Liver (tissue), 3 donors: ENCODE measurements at regions not wholly inside any gene's neighbourhood (a gene's known extent, or its start where the extent isn't known, plus 50 kb on each side); places are given as distances from the start of the nearest gene placed in this dataset.

ENCODE experiments used
- ATF3 ChIP-seq: IDR thresholded peaks from 2 replicates; pipeline ENCODE4 v1.6.1; 2016; ENCODE audit warnings: antibody characterized with exemption
- CTCF ChIP-seq: fragments of 150-350 bp; IDR thresholded peaks from 2 replicates; pipeline ENCODE4 v1.5.1; 2017; ENCODE audit warnings: improper control_type of control experiment, low read depth, low read length; ENCODE audit not compliant: missing input control
- EGR1 ChIP-seq, 2 donors: IDR thresholded peaks; 2 replicates each; pipeline ENCODE4 v1.6.1; 2016 to 2018; ENCODE audit warnings: antibody characterized with exemption in 2 of 2, low read depth in 2 of 2
- FOXA1 ChIP-seq: IDR thresholded peaks from 2 replicates; pipeline ENCODE4 v1.6.1; 2016; ENCODE audit warnings: antibody characterized with exemption
- GABPA ChIP-seq, 2 donors: IDR thresholded peaks in 1 of 2; conservative IDR thresholded peaks in 1 of 2; 2 replicates each; pipeline ENCODE4 v1.6.1; 2016; ENCODE audit warnings: antibody characterized with exemption in 2 of 2, mild to moderate bottlenecking in 1 of 2, moderate library complexity in 1 of 2
- HNF4A ChIP-seq, 2 donors: conservative IDR thresholded peaks; 2 replicates each; pipeline ENCODE4 v1.6.1; 2016; ENCODE audit warnings: antibody characterized with exemption in 2 of 2, mild to moderate bottlenecking in 2 of 2
- JUND ChIP-seq, 2 donors: IDR thresholded peaks; 2 replicates each; pipeline ENCODE4 v1.6.1; 2016; ENCODE audit warnings: antibody characterized with exemption in 2 of 2
- MAX ChIP-seq: IDR thresholded peaks from 2 replicates; pipeline ENCODE4 v1.6.1; 2016; ENCODE audit warnings: antibody characterized with exemption
- RAD21 ChIP-seq, 2 donors: IDR thresholded peaks; 2 replicates each; pipeline ENCODE4 v1.6.1; 2016; ENCODE audit warnings: antibody characterized with exemption in 2 of 2, mild to moderate bottlenecking in 2 of 2
- SP1 ChIP-seq: IDR thresholded peaks from 2 replicates; pipeline ENCODE4 v1.6.1; 2018; ENCODE audit warnings: antibody characterized with exemption, mild to moderate bottlenecking
- TAF1 ChIP-seq: conservative IDR thresholded peaks from 2 replicates; pipeline ENCODE4 v1.6.1; 2016; ENCODE audit warnings: antibody characterized with exemption, mild to moderate bottlenecking
- YY1 ChIP-seq: IDR thresholded peaks from 2 replicates; pipeline ENCODE4 v1.6.1; 2016; ENCODE audit warnings: antibody characterized with exemption, mild to moderate bottlenecking
- donor health status: healthy.
- donor health status: healthy.

GRCh38 chr13:40169476-40169875 is 497.0 kb downstream of the FOXO1 start:
- TF ChIP-seq CTCF (no peak), YY1 (no peak), TAF1 (no peak), HNF4A (conservative IDR thresholded peaks at IDR 0.05) (no peak), SP1 (no peak), MAX (no peak), ATF3 (no peak), RAD21 (IDR thresholded peaks at IDR 0.05) (no peak), FOXA1 (no peak), EGR1 (IDR thresholded peaks at IDR 0.05; ENCODE audit: low read depth in 2 of 2) (no peak), GABPA (IDR thresholded peaks at IDR 0.05 in 1 of 2, conservative IDR thresholded peaks at IDR 0.05 in 1 of 2) (no peak), JUND (IDR thresholded peaks at IDR 0.05) (no peak)
